ENCODE measurements at regions not wholly inside any gene's neighbourhood (a gene's known extent, or its start where the extent isn't known, plus 50 kb on each side); places are given as distances from the start of the nearest gene placed in this dataset.

DNA sequence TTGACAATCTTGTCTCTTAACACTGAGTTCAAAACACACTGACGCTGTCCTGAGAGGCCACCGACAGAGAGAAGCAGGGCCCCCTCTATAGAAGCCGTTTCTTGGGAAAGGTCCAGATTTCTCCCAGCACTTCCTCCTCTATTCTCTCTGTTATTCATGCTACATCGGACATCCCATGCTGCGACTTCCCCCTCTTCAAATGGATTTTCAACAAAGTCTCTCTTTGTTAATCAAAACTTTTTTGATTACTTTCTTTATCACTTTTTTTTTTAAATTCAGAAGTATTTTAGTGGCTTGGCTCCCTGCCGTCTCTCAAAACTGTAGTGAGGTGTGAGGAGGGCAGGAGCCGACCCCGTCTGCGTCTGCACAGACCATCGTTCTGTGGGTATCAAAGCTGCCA is 298.9 kb upstream of the PITRM1 start:
- no peaks in the 10 kb centered on the region for H3K9me2 ChIP-seq (replicated peaks; ENCODE audit: low read depth, low read length)
- no peak overlapping the region for H3K4me2 ChIP-seq (ENCODE audit: low read depth, low read length, poor library complexity, severe bottlenecking)
- H3K36me3 ChIP-seq (ENCODE audit: insufficient read depth, low read length): no peaks in the 10 kb centered on the region
- no peaks in the 10 kb centered on the region for H4K20me1 ChIP-seq (ENCODE audit: insufficient read depth, low read length, poor library complexity, severe bottlenecking)
- no peak overlapping the region for H3K9ac ChIP-seq (ENCODE audit: low read depth, low read length, poor library complexity, severe bottlenecking)
- H3K27me3 ChIP-seq (ENCODE audit: insufficient read depth, low read length, poor library complexity, severe bottlenecking): no peaks in the 10 kb centered on the region
- H3K4me3 ChIP-seq (ENCODE audit: low read length, poor library complexity, severe bottlenecking): no peak overlapping the region
- no peak overlapping the region for H2AFZ ChIP-seq (ENCODE audit: low read length)
- TF ChIP-seq, protein P1, sequence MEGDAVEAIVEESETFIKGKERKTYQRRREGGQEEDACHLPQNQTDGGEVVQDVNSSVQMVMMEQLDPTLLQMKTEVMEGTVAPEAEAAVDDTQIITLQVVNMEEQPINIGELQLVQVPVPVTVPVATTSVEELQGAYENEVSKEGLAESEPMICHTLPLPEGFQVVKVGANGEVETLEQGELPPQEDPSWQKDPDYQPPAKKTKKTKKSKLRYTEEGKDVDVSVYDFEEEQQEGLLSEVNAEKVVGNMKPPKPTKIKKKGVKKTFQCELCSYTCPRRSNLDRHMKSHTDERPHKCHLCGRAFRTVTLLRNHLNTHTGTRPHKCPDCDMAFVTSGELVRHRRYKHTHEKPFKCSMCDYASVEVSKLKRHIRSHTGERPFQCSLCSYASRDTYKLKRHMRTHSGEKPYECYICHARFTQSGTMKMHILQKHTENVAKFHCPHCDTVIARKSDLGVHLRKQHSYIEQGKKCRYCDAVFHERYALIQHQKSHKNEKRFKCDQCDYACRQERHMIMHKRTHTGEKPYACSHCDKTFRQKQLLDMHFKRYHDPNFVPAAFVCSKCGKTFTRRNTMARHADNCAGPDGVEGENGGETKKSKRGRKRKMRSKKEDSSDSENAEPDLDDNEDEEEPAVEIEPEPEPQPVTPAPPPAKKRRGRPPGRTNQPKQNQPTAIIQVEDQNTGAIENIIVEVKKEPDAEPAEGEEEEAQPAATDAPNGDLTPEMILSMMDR (conservative IDR thresholded peaks at IDR 0.05; ENCODE audit: low read length): no peak
- no peak for TF ChIP-seq EZH2phosphoT487 (IDR thresholded peaks at IDR 0.05; ENCODE audit: borderline replicate concordance)
- H3K4me1 ChIP-seq (ENCODE audit: insufficient read depth, low read length, poor library complexity, severe bottlenecking): peaks cover 37% of the 10 kb centered on the region
- H3F3A ChIP-seq (ENCODE audit: low read depth): no peaks in the 10 kb centered on the region; the same call in 1 of the 2 replicates
- H3K9me3 ChIP-seq (ENCODE audit: insufficient read depth, low read depth, low read length): no peaks in the 10 kb centered on the region
- no peaks in the 10 kb centered on the region for H3K79me2 ChIP-seq (ENCODE audit: insufficient read depth, low read length)

DNA sequence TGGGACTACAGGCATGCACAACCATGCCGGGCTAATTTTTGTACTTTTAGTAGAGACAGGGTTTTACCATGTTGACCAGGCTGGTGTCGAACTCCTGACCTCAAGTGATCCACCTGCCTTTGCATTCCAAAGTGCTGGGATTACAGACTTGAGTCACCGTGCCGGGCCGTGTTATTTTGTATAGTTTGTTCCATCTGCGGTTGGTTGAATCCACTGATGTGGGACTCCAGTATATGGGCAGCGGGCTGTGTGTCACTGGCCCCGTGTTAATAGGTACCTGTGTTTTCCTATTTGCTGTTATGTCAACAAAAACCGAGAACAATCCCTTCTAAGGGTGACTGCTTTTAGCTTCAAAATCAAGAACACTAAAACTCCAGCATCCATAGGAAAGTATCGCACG is 297.6 kb upstream of the PITRM1 start:
- Histone ChIP-seq H3K4me1 (ENCODE audit: insufficient read depth, low read length, poor library complexity, severe bottlenecking) (peaks cover 46% of the 10 kb centered on the region), H3K4me2 (ENCODE audit: low read depth, low read length, poor library complexity, severe bottlenecking) (no peak overlapping the region), H3K9me2 (replicated peaks; ENCODE audit: low read depth, low read length) (no peaks in the 10 kb centered on the region), H3K4me3 (ENCODE audit: low read length, poor library complexity, severe bottlenecking) (no peak overlapping the region), H3K79me2 (ENCODE audit: insufficient read depth, low read length) (no peaks in the 10 kb centered on the region), H3K36me3 (ENCODE audit: insufficient read depth, low read length) (no peaks in the 10 kb centered on the region), H3K9me3 (ENCODE audit: insufficient read depth, low read depth, low read length) (no peaks in the 10 kb centered on the region), H4K20me1 (ENCODE audit: insufficient read depth, low read length, poor library complexity, severe bottlenecking) (no peaks in the 10 kb centered on the region), H2AFZ (ENCODE audit: low read length) (no peak overlapping the region), H3F3A (ENCODE audit: low read depth) (no peaks in the 10 kb centered on the region; the same call in 1 of the 2 replicates), H3K27me3 (ENCODE audit: insufficient read depth, low read length, poor library complexity, severe bottlenecking) (no peaks in the 10 kb centered on the region), H3K9ac (ENCODE audit: low read depth, low read length, poor library complexity, severe bottlenecking) (no peak overlapping the region)
- no peak for TF ChIP-seq EZH2phosphoT487 (IDR thresholded peaks at IDR 0.05; ENCODE audit: borderline replicate concordance)
- TF ChIP-seq, protein P1 (conservative IDR thresholded peaks at IDR 0.05; ENCODE audit: low read length): no peak

DNA sequence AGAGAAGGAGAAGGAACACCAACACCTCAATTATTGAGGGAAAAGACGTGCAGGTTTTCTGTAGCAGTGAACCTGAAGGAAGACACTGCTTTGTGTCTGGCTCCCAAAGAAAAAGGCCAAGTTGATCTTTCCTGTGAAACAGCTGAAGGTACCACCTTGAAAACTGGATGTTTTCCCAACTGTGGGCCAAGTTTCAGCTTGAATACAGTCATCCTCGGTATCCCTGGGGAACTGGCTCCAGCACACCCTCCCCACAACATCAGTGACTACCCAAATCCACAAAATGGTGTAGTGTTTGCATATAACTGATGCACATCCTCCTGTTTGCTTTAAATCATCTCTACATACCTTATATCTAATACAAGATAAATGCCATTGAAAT is 297.0 kb upstream of the PITRM1 start:
- peaks cover 52% of the 10 kb centered on the region for H3K4me1 ChIP-seq (ENCODE audit: insufficient read depth, low read length, poor library complexity, severe bottlenecking)
- no peaks in the 10 kb centered on the region for H4K20me1 ChIP-seq (ENCODE audit: insufficient read depth, low read length, poor library complexity, severe bottlenecking)
- no peaks in the 10 kb centered on the region for H3K27me3 ChIP-seq (ENCODE audit: insufficient read depth, low read length, poor library complexity, severe bottlenecking)
- no peaks in the 10 kb centered on the region for H3K9me2 ChIP-seq (replicated peaks; ENCODE audit: low read depth, low read length)
- H3K4me3 ChIP-seq (ENCODE audit: low read length, poor library complexity, severe bottlenecking): no peak overlapping the region
- H3F3A ChIP-seq (ENCODE audit: low read depth): no peaks in the 10 kb centered on the region; the same call in 1 of the 2 replicates
- no peaks in the 10 kb centered on the region for H3K36me3 ChIP-seq (ENCODE audit: insufficient read depth, low read length)
- H2AFZ ChIP-seq (ENCODE audit: low read length): no peak overlapping the region
- H3K79me2 ChIP-seq (ENCODE audit: insufficient read depth, low read length): no peaks in the 10 kb centered on the region
- H3K9me3 ChIP-seq (ENCODE audit: insufficient read depth, low read depth, low read length): no peaks in the 10 kb centered on the region
- TF ChIP-seq, protein P1 (conservative IDR thresholded peaks at IDR 0.05; ENCODE audit: low read length): no peak
- no peak for TF ChIP-seq EZH2phosphoT487 (IDR thresholded peaks at IDR 0.05; ENCODE audit: borderline replicate concordance)
- no peak overlapping the region for H3K4me2 ChIP-seq (ENCODE audit: low read depth, low read length, poor library complexity, severe bottlenecking)
- H3K9ac ChIP-seq (ENCODE audit: low read depth, low read length, poor library complexity, severe bottlenecking): peak overlapping the region; percentile 69
